CD4-positive, alpha-beta T cell treated with Interleukin-2 at 100 ng/mL for 4 hours (primary cell): ENCODE measurements at regions not wholly inside any gene's neighbourhood (a gene's known extent, or its start where the extent isn't known, plus 50 kb on each side); places are given as distances from the start of the nearest gene placed in this dataset.
"Not testable (repeated sequence)": the region's sequence is repeated elsewhere in the genome, so short reads cannot be mapped to it uniquely, and the experiment has no call there.

Experiments used
- DNase-seq: peaks from one replicate; pipeline ENCODE4 v3.0.0-alpha.2; 2020; ENCODE audit warnings: low spot score

- no peak for DNase-seq
These were observed 88.1 kb upstream of the WDR44 start for GRCh38 chrX:118257781-118258180.

GRCh38 chrX:118259213-118259612 is 86.7 kb upstream of the WDR44 start:
- DNase-seq: no peak

GRCh38 chrX:118261151-118261550 is 84.8 kb upstream of the WDR44 start:
- no peak for DNase-seq

GRCh38 chrX:118271775-118272174 is 74.1 kb upstream of the WDR44 start:
- no peak for DNase-seq

GRCh38 chrX:118272242-118272641 is 73.7 kb upstream of the WDR44 start:
- DNase-seq: no peak

- DNase-seq: no peak
These were observed 59.7 kb upstream of the WDR44 start for GRCh38 chrX:118286066-118286762.

GRCh38 chrX:118295818-118296217 is 50.1 kb upstream of the WDR44 start:
- DNase-seq: not testable (repeated sequence)
